Neural progenitor cell (in vitro differentiated cells): ENCODE measurements at regions not wholly inside any gene's neighbourhood (a gene's known extent, or its start where the extent isn't known, plus 50 kb on each side); places are given as distances from the start of the nearest gene placed in this dataset.

Source experiments
- DNase-seq: peaks from one replicate; pipeline ENCODE4 v3.0.0-alpha.2; 2016; ENCODE audit warnings: low spot score
- H2AFZ ChIP-seq: fragments of 200-600 bp; sonication (generic); replicated peaks from 2 replicates; pipeline ENCODE4 v1.6.1; 2016; ENCODE audit warnings: antibody characterized with exemption
- H3F3A ChIP-seq: fragments of 200-600 bp; sonication (generic); 2 replicates; pipeline ENCODE4 v1.6.1; 2016; ENCODE audit warnings: antibody characterized with exemption, low read depth
- H3K27ac ChIP-seq: fragments of 200-600 bp; sonication (generic); 2 replicates; pipeline ENCODE4 v1.5.1; 2016; ENCODE audit warnings: mild to moderate bottlenecking
- H3K27me3 ChIP-seq: fragments of 200-600 bp; sonication (generic); 2 replicates; pipeline ENCODE4 v1.6.1; 2016; ENCODE audit warnings: mild to moderate bottlenecking, moderate library complexity
- H3K36me3 ChIP-seq: fragments of 200-600 bp; sonication (generic); 2 replicates; pipeline ENCODE4 v1.5.1; 2016
- H3K4me1 ChIP-seq: fragments of 200-600 bp; sonication (generic); 2 replicates; pipeline ENCODE4 v1.6.1; 2016; ENCODE audit warnings: mixed run types
- H3K4me2 ChIP-seq: fragments of 200-600 bp; sonication (generic); 2 replicates; pipeline ENCODE4 v1.6.1; 2016
- H3K4me3 ChIP-seq: fragments of 200-600 bp; sonication (generic); 2 replicates; pipeline ENCODE4 v1.5.1; 2016
- H3K79me2 ChIP-seq: fragments of 200-600 bp; sonication (generic); 2 replicates; pipeline ENCODE4 v1.6.1; 2016; ENCODE audit warnings: low read depth
- H3K9ac ChIP-seq: fragments of 200-600 bp; sonication (generic); 2 replicates; pipeline ENCODE4 v1.6.1; 2016
- H3K9me3 ChIP-seq: fragments of 200-600 bp; sonication (generic); 2 replicates; pipeline ENCODE4 v1.5.1; 2016; ENCODE audit warnings: low read depth
- H4K20me1 ChIP-seq: fragments of 200-600 bp; sonication (generic); 2 replicates; pipeline ENCODE4 v1.6.1; 2016; ENCODE audit warnings: low read depth
- H3K27ac Mint-ChIP-seq: 3 replicates; pipeline ENCODE4 v1.8.0; 2021; ENCODE audit warnings: mixed read lengths
- H3K27me3 Mint-ChIP-seq: 2 replicates; pipeline ENCODE4 v1.8.0; 2022; ENCODE audit warnings: low read depth, mild to moderate bottlenecking, inconsistent platforms, moderate library complexity, mixed read lengths; ENCODE audit not compliant: insufficient read depth
- H3K36me3 Mint-ChIP-seq: 3 replicates; pipeline ENCODE4 v1.8.0; 2021; ENCODE audit warnings: mixed read lengths
- H3K4me1 Mint-ChIP-seq: 3 replicates; pipeline ENCODE4 v1.8.0; 2021; ENCODE audit warnings: mixed read lengths
- H3K4me3 Mint-ChIP-seq: 3 replicates; pipeline ENCODE4 v1.8.0; 2021; ENCODE audit warnings: mild to moderate bottlenecking, moderate library complexity, mixed read lengths
- H3K9me3 Mint-ChIP-seq: 3 replicates; pipeline ENCODE4 v1.8.0; 2020; ENCODE audit warnings: mixed read lengths
- EZH2 ChIP-seq: fragments of 200-600 bp; sonication (generic); IDR thresholded peaks from 2 replicates; pipeline ENCODE4 v1.6.1; 2017; ENCODE audit warnings: antibody characterized with exemption, mild to moderate bottlenecking, moderate library complexity
- EZH2phosphoT487 ChIP-seq: fragments of 200-600 bp; sonication (generic); IDR thresholded peaks from 2 replicates; pipeline ENCODE4 v1.6.1; 2017; ENCODE audit warnings: antibody characterized with exemption
- TF ChIP-seq, protein P1 (sequence below): fragments of 200-600 bp; sonication (generic); IDR thresholded peaks from 2 replicates; pipeline ENCODE4 v1.5.1; 2017; ENCODE audit warnings: antibody characterized with exemption, mild to moderate bottlenecking

DNA sequence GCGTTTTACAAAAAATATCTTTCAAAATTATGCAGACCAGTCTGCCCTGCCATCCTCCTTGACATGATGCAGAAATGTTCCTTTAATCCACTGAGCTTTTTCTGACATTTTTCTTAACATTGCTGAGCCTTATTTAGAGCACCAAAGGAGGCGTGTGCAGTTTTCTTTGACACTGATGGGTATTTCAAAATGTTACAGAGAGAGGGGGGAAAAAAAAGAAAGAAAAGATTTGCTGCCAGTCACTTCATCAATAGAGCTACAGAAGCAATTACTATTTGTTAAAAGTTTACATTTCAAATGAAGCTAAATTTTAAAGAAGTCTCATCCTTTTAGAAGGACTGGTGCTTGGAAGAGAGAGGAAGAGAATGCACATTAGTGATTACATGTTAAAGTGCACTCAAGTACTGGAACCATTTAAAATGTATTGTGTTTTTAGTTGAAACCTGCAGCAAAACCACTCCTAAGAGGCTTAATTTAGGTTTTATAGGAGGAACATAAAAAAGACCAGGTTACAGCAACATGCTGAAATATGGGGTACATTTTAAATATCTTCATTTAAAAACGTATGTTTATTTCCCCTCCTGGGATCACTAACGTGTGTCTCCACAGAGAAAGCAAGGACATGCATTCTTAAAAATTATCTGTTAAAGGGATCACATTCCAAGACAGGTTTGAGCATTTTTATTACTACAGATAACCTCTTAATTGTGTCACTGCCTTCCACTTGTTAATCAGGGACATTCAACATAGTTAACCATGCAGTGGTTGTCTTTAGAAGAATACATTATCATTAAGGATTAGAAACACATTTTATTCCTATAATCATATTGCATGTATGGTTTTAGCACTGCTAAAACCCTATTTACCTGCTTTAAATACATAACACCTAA lies 258.4 kb downstream of the MEIS1 start:
- H3K36me3 ChIP-seq, result no peaks in the 10 kb centered on the region
- H4K20me1 ChIP-seq, result no peaks in the 10 kb centered on the region
- no peaks in the 10 kb centered on the region for H3K27me3 ChIP-seq
- Mint-ChIP-seq H3K4me3 (no peak overlapping the region), H3K9me3 (no peaks in the 10 kb centered on the region), H3K27ac (no peak overlapping the region), H3K36me3 (no peaks in the 10 kb centered on the region), H3K27me3 (peaks cover 6% of the 10 kb centered on the region), H3K4me1 (peaks cover 54% of the 10 kb centered on the region)
- TF ChIP-seq EZH2phosphoT487 (no peak), EZH2 (no peak)
- TF ChIP-seq, protein P1, sequence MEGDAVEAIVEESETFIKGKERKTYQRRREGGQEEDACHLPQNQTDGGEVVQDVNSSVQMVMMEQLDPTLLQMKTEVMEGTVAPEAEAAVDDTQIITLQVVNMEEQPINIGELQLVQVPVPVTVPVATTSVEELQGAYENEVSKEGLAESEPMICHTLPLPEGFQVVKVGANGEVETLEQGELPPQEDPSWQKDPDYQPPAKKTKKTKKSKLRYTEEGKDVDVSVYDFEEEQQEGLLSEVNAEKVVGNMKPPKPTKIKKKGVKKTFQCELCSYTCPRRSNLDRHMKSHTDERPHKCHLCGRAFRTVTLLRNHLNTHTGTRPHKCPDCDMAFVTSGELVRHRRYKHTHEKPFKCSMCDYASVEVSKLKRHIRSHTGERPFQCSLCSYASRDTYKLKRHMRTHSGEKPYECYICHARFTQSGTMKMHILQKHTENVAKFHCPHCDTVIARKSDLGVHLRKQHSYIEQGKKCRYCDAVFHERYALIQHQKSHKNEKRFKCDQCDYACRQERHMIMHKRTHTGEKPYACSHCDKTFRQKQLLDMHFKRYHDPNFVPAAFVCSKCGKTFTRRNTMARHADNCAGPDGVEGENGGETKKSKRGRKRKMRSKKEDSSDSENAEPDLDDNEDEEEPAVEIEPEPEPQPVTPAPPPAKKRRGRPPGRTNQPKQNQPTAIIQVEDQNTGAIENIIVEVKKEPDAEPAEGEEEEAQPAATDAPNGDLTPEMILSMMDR, result no peak
- peak overlapping the region; percentile 27 for H2AFZ ChIP-seq
- DNase-seq, result no peak
- H3K9me3 ChIP-seq, result no peaks in the 10 kb centered on the region
- peaks cover 21% of the 10 kb centered on the region for H3K4me1 ChIP-seq
- no peak overlapping the region for H3K4me3 ChIP-seq
- H3K27ac ChIP-seq, result no peak overlapping the region
- no peak overlapping the region for H3K9ac ChIP-seq
- no peaks in the 10 kb centered on the region for H3K79me2 ChIP-seq
- no peak overlapping the region for H3K4me2 ChIP-seq
- no peaks in the 10 kb centered on the region for H3F3A ChIP-seq

DNA sequence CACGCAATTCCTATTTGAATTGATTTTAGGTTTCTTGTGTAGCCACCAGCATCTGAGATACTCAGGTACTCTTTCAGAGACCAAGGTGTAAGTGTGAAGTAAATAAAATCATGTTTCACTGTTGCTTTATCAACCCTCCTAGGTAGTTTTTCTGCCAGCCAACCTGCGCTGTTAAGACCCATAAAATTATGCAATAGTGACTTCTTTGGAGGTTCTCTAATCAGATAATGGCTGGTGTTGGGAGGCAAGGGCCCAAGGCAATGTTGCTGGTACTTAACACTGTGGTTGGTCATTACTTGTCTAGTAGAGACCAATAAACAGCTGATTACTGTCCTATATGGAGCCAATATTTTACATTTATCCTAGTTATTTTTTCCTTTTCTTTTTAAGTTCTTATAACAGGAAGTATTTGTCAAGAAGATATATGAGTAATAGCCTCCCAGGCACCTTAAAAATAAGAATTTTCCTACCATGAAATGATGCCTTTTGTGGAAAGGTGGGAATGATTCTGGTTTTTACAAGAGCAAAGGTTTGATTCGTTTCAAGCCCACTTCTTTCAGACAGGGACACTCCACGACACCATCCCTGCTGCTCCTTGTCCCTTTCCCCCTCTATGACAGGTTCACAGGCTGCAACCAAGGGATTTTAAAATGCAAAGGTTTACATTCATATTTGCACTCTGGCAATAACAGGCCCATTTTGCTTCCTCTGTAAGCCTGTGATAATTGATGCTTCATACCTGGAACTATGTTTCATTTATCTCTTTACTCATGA lies 259.3 kb downstream of the MEIS1 start:
- H2AFZ ChIP-seq, result no peak overlapping the region
- DNase-seq, result no peak
- H3K27ac Mint-ChIP-seq, result no peak overlapping the region
- H3F3A ChIP-seq, result no peaks in the 10 kb centered on the region
- H3K79me2 ChIP-seq, result no peaks in the 10 kb centered on the region
- peaks cover 30% of the 10 kb centered on the region for H3K4me1 ChIP-seq
- H3K9me3 Mint-ChIP-seq, result no peaks in the 10 kb centered on the region
- no peak overlapping the region for H3K4me3 ChIP-seq
- no peaks in the 10 kb centered on the region for H3K27me3 ChIP-seq
- H3K36me3 ChIP-seq, result no peaks in the 10 kb centered on the region
- no peaks in the 10 kb centered on the region for H3K36me3 Mint-ChIP-seq
- H3K4me3 Mint-ChIP-seq, result no peak overlapping the region
- H3K27me3 Mint-ChIP-seq, result peaks cover 6% of the 10 kb centered on the region
- H3K4me2 ChIP-seq, result no peak overlapping the region
- TF ChIP-seq EZH2 (no peak), EZH2phosphoT487 (no peak)
- TF ChIP-seq, protein P1, result no peak
- no peak overlapping the region for H3K27ac ChIP-seq
- H3K9ac ChIP-seq, result no peak overlapping the region
- H4K20me1 ChIP-seq, result no peaks in the 10 kb centered on the region
- peaks cover 63% of the 10 kb centered on the region for H3K4me1 Mint-ChIP-seq
- no peaks in the 10 kb centered on the region for H3K9me3 ChIP-seq

DNA sequence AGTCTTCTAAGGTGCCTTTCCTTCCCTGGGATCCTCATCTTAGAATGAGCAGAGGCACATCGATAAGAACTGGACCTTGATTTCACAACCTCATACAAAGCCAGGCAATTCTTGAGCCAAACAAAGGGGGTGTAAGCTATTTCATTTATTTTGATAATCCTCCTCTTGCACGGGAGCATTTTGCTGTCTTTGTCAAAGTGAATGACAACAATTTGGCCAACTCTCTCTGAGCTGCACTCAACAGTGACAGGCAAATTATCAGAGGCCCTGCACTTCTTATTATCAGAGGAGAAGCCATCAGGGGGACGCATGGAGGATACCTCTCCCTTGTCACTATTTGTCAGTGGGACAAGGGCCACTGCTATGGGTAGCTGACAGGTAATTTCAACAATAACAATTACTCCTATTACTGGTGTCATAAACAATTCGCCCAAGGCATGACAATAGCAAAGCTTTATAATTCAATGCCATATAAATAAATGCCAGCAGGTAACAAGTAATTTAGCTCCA lies 260.4 kb downstream of the MEIS1 start:
- H3K36me3 ChIP-seq, result no peaks in the 10 kb centered on the region
- Mint-ChIP-seq H3K27me3 (peaks cover 6% of the 10 kb centered on the region), H3K36me3 (no peaks in the 10 kb centered on the region), H3K27ac (peak overlapping the region; percentile 68), H3K9me3 (no peaks in the 10 kb centered on the region), H3K4me3 (no peak overlapping the region), H3K4me1 (peaks cover 73% of the 10 kb centered on the region)
- H3K9me3 ChIP-seq, result no peaks in the 10 kb centered on the region
- no peak overlapping the region for H3K4me3 ChIP-seq
- H3K4me1 ChIP-seq, result peaks cover 40% of the 10 kb centered on the region
- DNase-seq, result no peak
- no peak for TF ChIP-seq EZH2
- TF ChIP-seq, protein P1, result no peak
- H2AFZ ChIP-seq, result no peak overlapping the region
- H3K27me3 ChIP-seq, result no peaks in the 10 kb centered on the region
- H3K4me2 ChIP-seq, result no peak overlapping the region
- H4K20me1 ChIP-seq, result no peaks in the 10 kb centered on the region
- H3K9ac ChIP-seq, result no peak overlapping the region
- no peaks in the 10 kb centered on the region for H3K79me2 ChIP-seq
- no peak overlapping the region for H3K27ac ChIP-seq
- H3F3A ChIP-seq, result peaks cover 7% of the 10 kb centered on the region
